ENCODE measurements at regions not wholly inside any gene's neighbourhood (a gene's known extent, or its start where the extent isn't known, plus 50 kb on each side); places are given as distances from the start of the nearest gene placed in this dataset.

- Histone ChIP-seq H3K4me3 (replicated peaks in 1 of 3; ENCODE audit: insufficient read depth in 1 of 3, low read depth in 2 of 3, low read length in 3 of 3) (no peak overlapping the region), H3K4me1 (ENCODE audit: insufficient read depth, low read length) (no peaks in the 10 kb centered on the region), H4K20me1 (ENCODE audit: insufficient read depth, low read length) (no peaks in the 10 kb centered on the region), H3K4me2 (ENCODE audit: low read depth, low read length) (no peak overlapping the region), H3K9ac (ENCODE audit: insufficient read depth, low read depth, low read length) (no peak overlapping the region), H3K79me2 (ENCODE audit: insufficient read depth, low read length) (no peaks in the 10 kb centered on the region), H3K36me3 (replicated peaks in 1 of 2; ENCODE audit: control insufficient read depth in 1 of 2, insufficient read depth in 2 of 2, low read length in 2 of 2) (no peaks in the 10 kb centered on the region), H3K9me3 (ENCODE audit: low read length) (no peaks in the 10 kb centered on the region), H2AFZ (ENCODE audit: low read length) (no peak overlapping the region), H3K27ac (ENCODE audit: extremely low read length, insufficient read depth, low read length) (no peak overlapping the region), H3K27me3 (ENCODE audit: control insufficient read depth in 1 of 2, insufficient read depth in 2 of 2, low read length in 2 of 2) (no peaks in the 10 kb centered on the region)
- no TSS peak for BruUV-seq (replicated peaks)
- intact Hi-C loops (cut with micrococcal nuclease; ENCODE audit: unreplicated experiment) (no loop called here), in situ Hi-C loops (cut with HindIII; ENCODE audit: extremely low pct_ligation_motif_present, low pct_unique_long_range_greater_than_20kb) (no loop called here)
- no peak for ATAC-seq
- CTCF ChIA-PET (ENCODE audit: low intra/inter-chr PET ratio, low total read pairs): no interaction called here
- no peak for DNase-seq (ENCODE audit: low spot score)
- POLR2A ChIA-PET: no interaction called here
- no peak for FAIRE-seq
- TF ChIP-seq HCFC1 (IDR thresholded peaks at IDR 0.05; ENCODE audit: low read depth, low read length) (no peak), ZNF136 (CRISPR knock-in tag; IDR thresholded peaks at IDR 0.05; ENCODE audit: low read depth) (no peak), YEATS4 (CRISPR knock-in tag; IDR thresholded peaks at IDR 0.05; ENCODE audit: borderline replicate concordance) (no peak), THAP11 (CRISPR knock-in tag; IDR thresholded peaks at IDR 0.05) (no peak), TFE3 (CRISPR knock-in tag; IDR thresholded peaks at IDR 0.05) (no peak), ZFP1 (CRISPR knock-in tag; IDR thresholded peaks at IDR 0.05) (no peak), CSRNP2 (CRISPR knock-in tag; conservative IDR thresholded peaks at IDR 0.05; ENCODE audit: low read depth) (no peak), ZSCAN30 (CRISPR knock-in tag; IDR thresholded peaks at IDR 0.05) (no peak), PAWR (CRISPR knock-in tag; IDR thresholded peaks at IDR 0.05; ENCODE audit: borderline replicate concordance) (no peak), ZNF720 (CRISPR knock-in tag; IDR thresholded peaks at IDR 0.05) (no peak), ZNF556 (CRISPR knock-in tag; IDR thresholded peaks at IDR 0.05; ENCODE audit: borderline replicate concordance) (no peak), SNAI1 (CRISPR knock-in tag; IDR thresholded peaks at IDR 0.05; ENCODE audit: borderline replicate concordance) (no peak), HNRNPH1 (optimal IDR thresholded peaks at IDR 0.05; ENCODE audit: low read depth, low read length) (no peak), HINFP (CRISPR knock-in tag; IDR thresholded peaks at IDR 0.05; ENCODE audit: low read depth) (no peak)
- WGBS (ENCODE audit: low lambda C conversion rate): 96% methylated on average over 1 of the region's 1 CpG
Measured at GRCh38 chr13:37442996-37443395, 155.6 kb downstream of the POSTN start.

Data from HepG2 (cell line).